ENCODE measurements at regions not wholly inside any gene's neighbourhood (a gene's known extent, or its start where the extent isn't known, plus 50 kb on each side); places are given as distances from the start of the nearest gene placed in this dataset.
A peak's percentile ranks its signal among the peaks of the same experiment; 100 is the strongest.
"Not testable (repeated sequence)": the region's sequence is repeated elsewhere in the genome, so short reads cannot be mapped to it uniquely, and the experiment has no call there.

DNA sequence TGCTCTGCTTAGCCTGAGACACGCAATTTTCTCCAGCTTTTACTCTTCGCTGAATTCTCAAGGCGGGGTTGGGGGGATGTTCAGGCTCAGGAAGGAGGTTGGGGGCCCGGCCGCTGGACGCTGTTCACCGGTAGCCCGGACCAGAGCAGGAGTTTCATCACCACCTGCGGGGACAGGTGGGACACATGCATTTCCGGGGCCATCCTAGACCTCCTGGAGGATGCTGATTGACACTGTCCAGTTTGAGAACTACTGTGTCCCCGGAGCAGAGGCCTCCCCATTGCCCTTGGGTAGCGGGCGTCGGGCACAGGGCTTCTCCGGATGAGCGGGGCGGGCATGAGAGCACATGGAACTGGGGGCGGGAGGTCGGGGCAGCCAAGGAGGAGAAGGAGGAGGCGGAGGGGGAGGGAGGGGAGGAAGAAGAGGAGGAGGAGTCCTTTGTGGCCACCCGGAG lies 144.0 kb upstream of the GRK3 start:
- no peak for DNase-seq

- DNase-seq: no peak
Observed at GRCh38 chr22:25420925-25421904, 143.3 kb upstream of the GRK3 start.

DNA sequence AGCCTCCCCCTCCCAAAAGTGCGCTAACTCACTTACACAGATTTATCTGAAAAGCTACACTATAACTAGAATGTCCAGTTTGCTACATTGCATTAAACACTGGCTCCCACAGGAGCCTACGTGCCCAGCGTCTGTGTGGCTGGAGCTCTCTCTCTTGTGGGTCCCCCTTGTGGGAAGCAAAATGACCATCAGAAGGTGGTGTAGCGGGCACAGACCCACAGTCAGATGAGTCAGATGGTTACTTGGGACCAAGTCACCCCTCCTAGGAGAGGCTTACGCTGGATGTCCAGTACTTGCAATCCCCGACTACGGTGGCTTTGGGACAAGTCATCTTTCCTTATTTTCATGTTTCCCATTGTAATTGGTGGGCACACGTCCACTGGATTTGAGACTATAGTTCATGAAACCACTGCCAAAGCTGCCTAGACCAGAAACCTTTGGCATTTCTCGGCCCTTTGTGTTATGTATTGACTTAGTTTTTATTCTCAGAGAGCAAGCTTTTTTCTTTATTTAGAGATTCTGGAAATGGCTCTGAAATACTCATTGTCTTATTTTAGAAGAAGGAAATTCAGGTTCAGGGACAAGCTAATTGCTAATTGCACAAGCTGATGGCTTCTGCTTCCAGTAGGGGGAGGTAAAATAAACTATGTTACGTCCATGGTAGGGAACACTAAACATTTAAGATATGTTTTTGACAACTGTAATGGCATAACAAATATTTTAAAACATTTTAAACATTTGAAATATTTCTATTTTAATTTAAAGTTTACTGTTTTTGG lies 137.8 kb upstream of the GRK3 start:
- DNase-seq: not testable (repeated sequence)

- DNase-seq: not testable (repeated sequence)
Observed at GRCh38 chr22:25431637-25432342, 132.7 kb upstream of the GRK3 start.

GRCh38 chr22:25433381-25433970 lies 131.0 kb upstream of the GRK3 start:
- not testable (repeated sequence) for DNase-seq

- DNase-seq: no peak
Observed at GRCh38 chr22:25437414-25438160, 126.9 kb upstream of the GRK3 start.

- no peak for DNase-seq
Observed at GRCh38 chr22:25447067-25447685, 117.3 kb upstream of the GRK3 start.

DNA sequence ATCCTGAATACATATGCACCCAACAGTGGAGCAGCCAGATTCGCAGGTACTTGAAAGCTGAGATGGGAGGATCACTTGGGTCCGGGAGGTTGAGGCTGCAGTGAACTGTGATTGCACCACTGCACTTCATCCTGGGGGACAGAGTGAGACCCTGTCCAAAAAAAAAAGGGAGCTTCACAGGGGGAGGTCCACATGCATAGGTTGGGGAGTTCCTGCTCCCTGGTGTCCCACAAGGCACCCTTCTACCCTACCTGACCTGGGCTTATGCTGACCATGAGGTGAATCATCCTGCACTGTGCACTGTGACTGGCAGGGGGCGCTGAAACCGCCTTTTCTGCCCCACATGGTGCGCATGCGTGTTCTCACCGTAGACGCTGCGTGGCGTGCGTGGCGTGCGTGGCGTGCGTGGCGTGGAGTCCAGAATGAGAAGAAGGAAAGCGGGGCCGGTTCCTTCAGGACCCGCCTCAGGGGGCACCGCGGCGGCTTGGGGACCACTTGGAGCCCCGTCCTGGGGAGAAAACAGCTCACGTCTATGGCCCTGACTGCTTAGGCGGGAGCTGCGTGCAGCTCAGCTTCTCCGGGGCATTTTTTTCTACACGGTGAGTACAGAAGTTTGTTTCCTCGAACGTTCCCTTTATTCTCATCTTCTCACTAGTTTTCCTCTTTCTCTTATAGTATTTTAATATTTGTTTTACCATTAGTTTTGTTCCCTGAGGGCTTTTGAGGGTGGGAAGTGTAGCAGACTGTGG lies 116.6 kb upstream of the GRK3 start:
- DNase-seq: peak; percentile 82

GRCh38 chr22:25448435-25449051 lies 115.9 kb upstream of the GRK3 start:
- no peak for DNase-seq

- no peak for DNase-seq
Observed at GRCh38 chr22:25449781-25450317, 114.6 kb upstream of the GRK3 start.

DNA sequence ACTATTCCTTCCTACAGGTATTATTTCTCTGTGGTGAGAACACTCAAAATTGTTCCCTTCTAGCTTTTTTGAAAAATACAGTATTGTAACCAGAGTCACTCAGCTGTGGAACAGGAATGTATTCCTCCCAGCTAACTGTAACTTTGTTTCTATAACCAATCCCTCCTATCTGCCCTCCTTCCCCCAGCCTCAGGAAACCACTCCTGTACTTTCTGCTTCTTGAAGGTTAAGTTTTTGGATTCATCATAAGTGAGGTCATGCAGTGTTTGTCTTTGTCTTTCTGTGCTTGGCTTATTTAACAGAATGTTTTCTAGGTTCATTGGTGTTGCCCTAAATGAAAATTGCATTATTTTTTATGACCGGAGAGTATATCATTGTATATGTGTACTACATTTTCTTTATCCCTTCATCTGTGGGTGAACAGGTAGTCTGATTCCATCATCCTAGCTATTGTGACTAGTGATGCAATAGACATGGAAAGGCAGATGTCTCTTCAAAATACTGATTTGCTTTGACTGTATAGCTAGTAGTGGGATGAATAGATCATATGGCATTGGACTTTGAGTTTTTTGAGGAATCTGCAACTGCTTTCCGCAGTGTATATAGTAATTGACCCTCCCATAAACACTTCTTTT lies 112.9 kb upstream of the GRK3 start:
- no peak for DNase-seq

GRCh38 chr22:25452116-25452700 lies 112.3 kb upstream of the GRK3 start:
- DNase-seq: no peak

DNA sequence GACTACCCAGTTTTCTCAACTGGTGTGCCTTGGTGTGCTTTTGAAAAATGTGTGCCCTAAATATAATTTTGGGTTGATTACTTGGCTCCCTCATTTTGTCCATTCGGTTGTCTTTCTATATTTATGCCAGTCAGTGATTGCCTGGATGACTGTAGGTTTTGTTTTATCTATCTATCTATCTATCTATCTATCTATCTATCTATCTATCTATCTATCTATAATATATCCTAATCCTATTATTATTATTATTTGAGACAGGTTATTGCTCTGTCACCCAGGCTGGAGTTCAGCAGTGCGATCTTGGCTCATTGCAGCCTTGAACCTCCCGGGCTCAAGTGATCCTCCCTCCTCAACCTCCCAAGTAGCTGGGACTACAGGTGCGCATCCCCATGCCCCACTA lies 111.4 kb upstream of the GRK3 start:
- DNase-seq: no peak

DNA sequence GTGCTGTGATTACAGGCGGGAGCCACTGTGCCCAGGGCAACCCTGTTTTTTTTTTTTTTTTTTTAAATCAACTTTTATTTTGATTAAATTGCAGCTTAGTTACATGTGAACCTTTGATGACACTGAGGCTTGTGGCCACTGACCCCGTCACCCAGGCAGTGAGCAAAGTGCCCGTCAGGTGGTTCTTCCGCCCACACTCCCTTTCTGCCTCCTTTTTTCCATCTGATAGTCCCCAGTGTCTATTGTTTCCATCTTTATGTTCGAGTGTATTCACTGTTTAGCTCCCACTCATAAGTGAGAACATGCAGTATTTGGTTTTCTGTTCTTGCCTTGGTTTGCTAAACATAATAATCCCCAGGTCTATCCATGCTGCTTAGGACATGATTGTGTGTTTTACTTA lies 110.9 kb upstream of the GRK3 start:
- no peak for DNase-seq

- DNase-seq: not testable (repeated sequence)
Observed at GRCh38 chr22:25456300-25457043, 108.0 kb upstream of the GRK3 start.

- DNase-seq: not testable (repeated sequence)
Observed at GRCh38 chr22:25458631-25459030, 105.8 kb upstream of the GRK3 start.

DNA sequence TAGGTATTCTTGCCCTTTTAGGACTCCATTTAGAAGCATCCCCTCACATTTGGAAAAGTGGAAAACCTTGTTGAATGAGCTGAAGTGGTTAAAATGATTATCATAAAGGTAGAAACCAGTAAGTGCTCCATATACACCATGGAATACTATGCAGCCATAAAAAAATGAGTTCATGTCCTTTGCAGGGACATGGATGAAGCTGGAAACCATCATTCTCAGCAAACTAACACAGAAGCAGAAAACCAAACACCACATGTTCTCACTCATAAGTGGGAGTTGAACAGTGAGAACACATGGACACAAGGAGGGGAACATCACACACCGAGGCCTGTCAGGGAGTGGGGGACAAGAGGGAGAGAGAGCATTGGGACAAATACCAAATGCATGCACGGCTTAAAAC lies 103.8 kb upstream of the GRK3 start:
- not testable (repeated sequence) for DNase-seq

- DNase-seq: no peak
Observed at GRCh38 chr22:25461301-25461700, 103.2 kb upstream of the GRK3 start.

Measured in effector CD4-positive, alpha-beta T cell (primary cell).